A673 (cell line): ENCODE measurements at regions not wholly inside any gene's neighbourhood (a gene's known extent, or its start where the extent isn't known, plus 50 kb on each side); places are given as distances from the start of the nearest gene placed in this dataset.

Source experiments
- CTCF ChIP-seq: fragments of 300-800, 200-600 bp; sonication (generic); conservative IDR thresholded peaks from 2 replicates; pipeline ENCODE4 v1.5.1; 2017; ENCODE audit warnings: low read depth, mild to moderate bottlenecking, antibody characterized with exemption, low read length, moderate library complexity, mixed read lengths
- EZH2 ChIP-seq: fragments of 200-600 bp; sonication (generic); IDR thresholded peaks from 2 replicates; pipeline ENCODE4 v1.6.1; 2017; ENCODE audit warnings: borderline replicate concordance, low read depth, mild to moderate bottlenecking, mixed read lengths, antibody characterized with exemption, low read length; ENCODE audit not compliant: poor library complexity, severe bottlenecking

DNA sequence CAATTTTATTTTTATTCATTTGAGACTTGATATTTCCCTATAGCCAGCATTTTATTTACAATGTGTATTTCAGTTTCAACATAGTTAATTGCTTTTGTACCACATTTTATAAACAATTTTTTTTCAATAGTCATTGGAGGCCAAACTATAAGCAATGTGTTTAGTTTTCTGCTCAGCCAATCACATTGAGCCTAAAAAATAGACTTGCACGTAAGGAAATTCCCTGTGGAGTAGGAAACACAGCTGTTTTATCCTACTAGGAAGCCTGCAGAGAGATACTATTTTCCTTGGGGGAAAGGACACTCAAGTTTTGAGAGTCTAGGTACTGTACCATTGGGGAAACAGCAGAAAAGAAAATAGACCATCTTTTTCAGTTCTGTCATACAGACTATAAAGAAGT is 410.2 kb upstream of the GOT2 start:
- TF ChIP-seq EZH2 (no peak), CTCF (no peak)
